SK-N-SH (cell line): ENCODE measurements at regions not wholly inside any gene's neighbourhood (a gene's known extent, or its start where the extent isn't known, plus 50 kb on each side); places are given as distances from the start of the nearest gene placed in this dataset.

ENCODE experiments used
- CTCF ChIA-PET: fragments of 300-600, 350-600 bp; formaldehyde crosslinking; extraction: SDS; loops from one replicate; lab custom pipeline; 2021; lab: Yijun Ruan, JAX
- POLR2A ChIA-PET: fragments of 350-600 bp; sonication (Branson Sonifier 250); formaldehyde crosslinking; extraction: SDS; loops from one replicate; lab custom pipeline; 2020; ENCODE audit warnings: antibody characterized with exemption, inconsistent platforms; lab: Yijun Ruan, JAX
- DNase-seq: peaks from one replicate; pipeline ENCODE4 v3.0.0; 2012
- H2AFZ ChIP-seq: fragments of 200-600 bp; sonication (generic); 2 replicates; pipeline ENCODE4 v1.8.1; 2016; ENCODE audit warnings: antibody characterized with exemption, mild to moderate bottlenecking, low read depth
- H3F3A ChIP-seq: fragments of 200-600 bp; sonication (generic); replicated peaks from 2 replicates; pipeline ENCODE3; 2016; ENCODE audit warnings: antibody characterized with exemption, mild to moderate bottlenecking; ENCODE audit not compliant: insufficient read depth
- H3K27ac ChIP-seq, 2 experiments: fragments of 200-500 bp in 1 of 2; fragments of 200-600 bp in 1 of 2; sonication (Bioruptor generic) in 1 of 2; sonication (generic), shearing (Covaris generic) in 1 of 2; 2 replicates each; pipeline versions ENCODE4 v1.5.1 to v1.6.1; 2014 to 2016; ENCODE audit warnings: low read depth in 2 of 2, inconsistent platforms in 1 of 2, low read length in 1 of 2, mild to moderate bottlenecking in 1 of 2, mixed read lengths in 1 of 2
- H3K27me3 ChIP-seq: fragments of 200-600 bp; sonication (generic), shearing (Covaris generic); 2 replicates; pipeline ENCODE4 v1.6.1; 2016; ENCODE audit warnings: mixed run types; ENCODE audit not compliant: insufficient read depth
- H3K36me3 ChIP-seq, 2 experiments: fragments of 200-500 bp in 1 of 2; fragments of 200-600 bp in 1 of 2; sonication (Bioruptor generic) in 1 of 2; sonication (generic) in 1 of 2; replicated peaks in 1 of 2; 2 replicates each; pipeline versions ENCODE3 to v1.5.1; 2014 to 2016; ENCODE audit warnings: low read length in 1 of 2, mild to moderate bottlenecking in 1 of 2; ENCODE audit not compliant: insufficient read depth in 2 of 2, control insufficient read depth in 1 of 2
- H3K4me1 ChIP-seq, 2 experiments: fragments of 200-500 bp in 1 of 2; fragments of 200-600 bp in 1 of 2; sonication (Bioruptor generic) in 1 of 2; sonication (generic), shearing (Covaris generic) in 1 of 2; 2 replicates each; pipeline versions ENCODE4 v1.5.1 to v1.6.1; 2014 to 2016; ENCODE audit warnings: low read depth in 1 of 2, low read length in 1 of 2, mixed run types in 1 of 2; ENCODE audit not compliant: insufficient read depth in 2 of 2, control insufficient read depth in 1 of 2
- H3K4me2 ChIP-seq: fragments of 200-600 bp; sonication (generic), shearing (Covaris generic); 2 replicates; pipeline ENCODE4 v1.6.1; 2017; ENCODE audit warnings: mixed run types
- H3K4me3 ChIP-seq, 2 experiments: fragments of 200-500 bp in 1 of 2; fragments of 200-600 bp in 1 of 2; sonication (Bioruptor generic) in 1 of 2; sonication (generic), shearing (Covaris generic) in 1 of 2; 2 replicates each; pipeline versions ENCODE4 v1.5.1 to v1.8.1; 2014 to 2016; ENCODE audit warnings: low read depth in 2 of 2, inconsistent platforms in 1 of 2, low read length in 1 of 2, mild to moderate bottlenecking in 1 of 2, mixed read lengths in 1 of 2, moderate library complexity in 1 of 2
- H3K79me2 ChIP-seq: fragments of 200-600 bp; sonication (generic); 2 replicates; pipeline ENCODE4 v1.8.1; 2017; ENCODE audit warnings: mild to moderate bottlenecking; ENCODE audit not compliant: insufficient read depth
- H3K9ac ChIP-seq: fragments of 200-600 bp; sonication (generic); 2 replicates; pipeline ENCODE4 v1.6.1; 2017; ENCODE audit warnings: mixed run types
- H3K9me2 ChIP-seq: fragments of 200-600 bp; sonication (generic); 2 replicates; pipeline ENCODE4 v1.6.1; 2017; ENCODE audit warnings: mixed run types
- H3K9me3 ChIP-seq: fragments of 200-600 bp; sonication (generic); 2 replicates; pipeline ENCODE4 v1.6.1; 2017; ENCODE audit warnings: mixed run types, mild to moderate bottlenecking, moderate library complexity
- H4K20me1 ChIP-seq: fragments of 200-600 bp; sonication (generic); 2 replicates; pipeline ENCODE4 v1.6.1; 2017; ENCODE audit warnings: mild to moderate bottlenecking, mixed run types; ENCODE audit not compliant: insufficient read depth
- CHD2 ChIP-seq: fragments of 150-350 bp; IDR thresholded peaks from 2 replicates; pipeline ENCODE4 v1.6.1; 2018; ENCODE audit warnings: low read length; ENCODE audit not compliant: partially characterized antibody
- CTCF ChIP-seq: fragments of 200-600 bp; sonication (generic); IDR thresholded peaks from 2 replicates; pipeline ENCODE4 v1.6.1; 2017; ENCODE audit warnings: antibody characterized with exemption, mild to moderate bottlenecking, moderate library complexity
- EP300 ChIP-seq, 2 experiments: IDR thresholded peaks; 2 replicates each; pipeline versions ENCODE4 v1.4.0 to v1.6.1; 2012; ENCODE audit warnings: borderline replicate concordance in 1 of 2, low read depth in 1 of 2, low read length in 1 of 2
- EZH2phosphoT487 ChIP-seq: fragments of 200-600 bp; sonication (generic); IDR thresholded peaks from 2 replicates; pipeline ENCODE4 v1.6.1; 2017; ENCODE audit warnings: low read depth, mixed run types, mild to moderate bottlenecking, antibody characterized with exemption, moderate library complexity, borderline replicate concordance
- FOXJ3 ChIP-seq: sonication (generic); formaldehyde crosslinking; IDR thresholded peaks from 2 replicates; pipeline ENCODE4 v1.5.1; 2020; ENCODE audit warnings: mild to moderate bottlenecking, missing genetic modification reagents
- FOXM1 ChIP-seq: IDR thresholded peaks from 2 replicates; pipeline ENCODE4 v1.4.0; 2012; ENCODE audit warnings: low read depth, mild to moderate bottlenecking
- MEF2A ChIP-seq: IDR thresholded peaks from 2 replicates; pipeline ENCODE4 v1.4.0; 2012; ENCODE audit warnings: low read depth, borderline replicate concordance
- NRF1 ChIP-seq: IDR thresholded peaks from 2 replicates; pipeline ENCODE4 v1.6.1; 2012; ENCODE audit warnings: low read depth, mild to moderate bottlenecking, low read length
- PBX3 ChIP-seq: IDR thresholded peaks from 2 replicates; pipeline ENCODE4; 2012
- POLR2AphosphoS5 ChIP-seq: IDR thresholded peaks from 2 replicates; pipeline ENCODE4 v1.6.1; 2012; ENCODE audit warnings: low read depth, low read length
- RAD21 ChIP-seq: IDR thresholded peaks from 2 replicates; pipeline ENCODE4 v1.6.1; 2012; ENCODE audit warnings: mild to moderate bottlenecking, low read length
- RXRA ChIP-seq: IDR thresholded peaks from 2 replicates; pipeline ENCODE4 v1.4.0; 2012; ENCODE audit warnings: low read depth, mild to moderate bottlenecking, borderline replicate concordance
- TCF12 ChIP-seq: IDR thresholded peaks from 2 replicates; pipeline ENCODE4 v1.4.0; 2012
- TEAD4 ChIP-seq: IDR thresholded peaks from 2 replicates; pipeline ENCODE4 v1.4.0; 2012; ENCODE audit warnings: mild to moderate bottlenecking, borderline replicate concordance; ENCODE audit not compliant: insufficient read depth
- USF1 ChIP-seq: IDR thresholded peaks from 2 replicates; pipeline ENCODE4 v1.4.0; 2012; ENCODE audit warnings: low read depth, borderline replicate concordance
- USF2 ChIP-seq: fragments of 150-350 bp; IDR thresholded peaks from 2 replicates; pipeline ENCODE4 v1.6.1; 2017; ENCODE audit warnings: antibody characterized with exemption, low read length, low read depth, borderline replicate concordance
- YY1 ChIP-seq: IDR thresholded peaks from 2 replicates; pipeline ENCODE4 v1.4.0; 2012; ENCODE audit warnings: low read depth, mild to moderate bottlenecking
- ZBTB33 ChIP-seq: IDR thresholded peaks from 2 replicates; pipeline ENCODE4 v1.4.0; 2012; ENCODE audit warnings: low read depth, borderline replicate concordance
- WGBS: methylation state at CpG from one replicate; pipeline ENCODE4 v1.1.6; 2017; ENCODE audit warnings: low lambda C conversion rate; 5-methylcytosine and 5-hydroxymethylcytosine counted together

- Histone ChIP-seq H2AFZ (no peak overlapping the region), H3K4me1 (no peaks in the 10 kb centered on the region), H3K36me3 (peaks cover 0 to 4% of the 10 kb centered on the region in 2 experiments)
- CTCF ChIA-PET: interaction anchor here (1.3 kb wide), 1 partner anchor 15 kb away, joined by 3 read pairs; no protein-coding TSS in a partner anchor
- no peak for DNase-seq
- POLR2A ChIA-PET: no interaction called here
- TF ChIP-seq FOXM1 (no peak), TCF12 (no peak), RAD21 (no peak), NRF1 (no peak), USF2 (no peak), RXRA (no peak), PBX3 (no peak), EP300 (IDR thresholded peaks at IDR 0.05; ENCODE audit: borderline replicate concordance in 1 of 2, low read depth in 1 of 2, low read length in 1 of 2) (no peak), YY1 (no peak), CTCF (no peak), FOXJ3 (CRISPR knock-in tag) (no peak)
- TF ChIP-seq, all 33 proteins: peak for 0
- no peak overlapping the region for H3K27ac ChIP-seq
- no peak overlapping the region for H3K9ac ChIP-seq
- no peaks in the 10 kb centered on the region for H3K79me2 ChIP-seq
- H3K27me3 ChIP-seq: no peaks in the 10 kb centered on the region
- WGBS: 9% methylated on average over 2 of the region's 2 CpGs
- no peaks in the 10 kb centered on the region for H3F3A ChIP-seq
- H3K9me3 ChIP-seq: no peaks in the 10 kb centered on the region
- no peak overlapping the region for H3K4me2 ChIP-seq
- no peak overlapping the region for H3K4me3 ChIP-seq
- H3K9me2 ChIP-seq: no peaks in the 10 kb centered on the region
- no peaks in the 10 kb centered on the region for H4K20me1 ChIP-seq
Observed at GRCh38 chr10:2876032-2876431, 191.3 kb upstream of the PFKP start.

- no peak for DNase-seq
- Histone ChIP-seq H3K27ac (no peak overlapping the region), H3K79me2 (no peaks in the 10 kb centered on the region), H3K4me1 (no peaks in the 10 kb centered on the region), H3K4me2 (no peak overlapping the region), H2AFZ (no peak overlapping the region), H3K9me2 (no peaks in the 10 kb centered on the region), H3K9ac (no peak overlapping the region), H3K9me3 (no peaks in the 10 kb centered on the region), H4K20me1 (no peaks in the 10 kb centered on the region), H3F3A (no peaks in the 10 kb centered on the region), H3K36me3 (peaks cover 0 to 4% of the 10 kb centered on the region in 2 experiments), H3K27me3 (no peaks in the 10 kb centered on the region), H3K4me3 (no peak overlapping the region)
- 7% methylated on average over 6 of the region's 6 CpGs for WGBS
- POLR2A ChIA-PET: no interaction called here
- CTCF ChIA-PET: no interaction called here
- TF ChIP-seq FOXJ3 (CRISPR knock-in tag): no peak
- TF ChIP-seq CTCF: no peak
- TF ChIP-seq USF1: no peak
- TF ChIP-seq CHD2: no peak
- TF ChIP-seq TEAD4: no peak
- TF ChIP-seq EZH2phosphoT487: no peak
- TF ChIP-seq TCF12: no peak
- no peak for TF ChIP-seq ZBTB33
- no peak for TF ChIP-seq MEF2A
- TF ChIP-seq EP300 (IDR thresholded peaks at IDR 0.05; ENCODE audit: borderline replicate concordance in 1 of 2, low read depth in 1 of 2, low read length in 1 of 2): no peak
- TF ChIP-seq POLR2AphosphoS5: no peak
Observed at GRCh38 chr10:2874963-2875362, 192.4 kb upstream of the PFKP start.
